Neural cell (in vitro differentiated cells): ENCODE measurements at regions not wholly inside any gene's neighbourhood (a gene's known extent, or its start where the extent isn't known, plus 50 kb on each side); places are given as distances from the start of the nearest gene placed in this dataset.

Source experiments
- H2AFZ ChIP-seq: fragments of 200-600, 300-800 bp; sonication (generic), shearing (Covaris generic); 2 replicates; pipeline ENCODE4 v1.6.0; 2014; ENCODE audit warnings: low read depth, mild to moderate bottlenecking, antibody characterized with exemption, low read length, moderate library complexity
- H3F3A ChIP-seq: fragments of 200-600 bp; shearing (Covaris generic); 2 replicates; pipeline ENCODE4 v1.6.1; 2016; ENCODE audit warnings: mild to moderate bottlenecking, moderate library complexity, mixed read lengths, antibody characterized with exemption, low read length; ENCODE audit not compliant: insufficient read depth, poor library complexity, severe bottlenecking
- H3K27ac ChIP-seq: fragments of 200-600, 300-800 bp; sonication (generic), shearing (Covaris generic); 2 replicates; pipeline ENCODE4 v1.5.1; 2014; ENCODE audit warnings: mild to moderate bottlenecking, low read length, moderate library complexity
- H3K27me3 ChIP-seq: fragments of 300-800, 200-600 bp; sonication (generic), shearing (Covaris generic); 2 replicates; pipeline ENCODE4 v1.6.0; 2014; ENCODE audit warnings: mild to moderate bottlenecking, low read depth, low read length, moderate library complexity; ENCODE audit not compliant: insufficient read depth
- H3K36me3 ChIP-seq: fragments of 300-800, 200-600 bp; sonication (generic), shearing (Covaris generic); 2 replicates; pipeline ENCODE4 v1.5.1; 2014; ENCODE audit warnings: mild to moderate bottlenecking, antibody characterized with exemption, low read length, moderate library complexity; ENCODE audit not compliant: insufficient read depth
- H3K4me2 ChIP-seq: fragments of 300-800, 200-600 bp; sonication (generic), shearing (Covaris generic); 2 replicates; pipeline ENCODE4 v1.6.0; 2014; ENCODE audit warnings: mild to moderate bottlenecking, low read length
- H3K4me3 ChIP-seq: fragments of 300-800, 200-600 bp; sonication (generic), shearing (Covaris generic); 2 replicates; pipeline ENCODE4 v1.5.1; 2014; ENCODE audit warnings: mild to moderate bottlenecking, low read length, moderate library complexity
- H3K79me2 ChIP-seq: fragments of 200-600 bp; shearing (Covaris generic); replicated peaks from 2 replicates; pipeline ENCODE4 v1.6.0; 2014; ENCODE audit warnings: mild to moderate bottlenecking, low read length, moderate library complexity; ENCODE audit not compliant: insufficient read depth
- H3K9ac ChIP-seq: fragments of 300-800, 200-600 bp; sonication (generic), shearing (Covaris generic); 2 replicates; pipeline ENCODE4 v1.6.1; 2016; ENCODE audit warnings: mild to moderate bottlenecking, low read length, mixed read lengths
- H3K9me2 ChIP-seq: fragments of 200-600 bp; shearing (Covaris generic); 2 replicates; pipeline ENCODE4 v1.6.1; 2016; ENCODE audit warnings: mild to moderate bottlenecking, low read length, mixed read lengths; ENCODE audit not compliant: insufficient read depth
- H3K9me3 ChIP-seq: fragments of 200-600, 300-800 bp; sonication (generic), shearing (Covaris generic); 2 replicates; pipeline ENCODE4 v1.6.1; 2016; ENCODE audit warnings: mild to moderate bottlenecking, mixed run types, low read length, moderate library complexity, mixed read lengths
- H4K20me1 ChIP-seq: fragments of 200-600 bp; shearing (Covaris generic); 2 replicates; pipeline ENCODE4 v1.6.1; 2016; ENCODE audit warnings: mild to moderate bottlenecking, mixed run types; ENCODE audit not compliant: insufficient read depth
- CTCF ChIP-seq: fragments of 450-650 bp; IDR thresholded peaks from 2 replicates; pipeline ENCODE4 v1.5.1; 2014; ENCODE audit warnings: antibody characterized with exemption, mild to moderate bottlenecking, moderate library complexity; ENCODE audit not compliant: poor library complexity, severe bottlenecking
- EP300 ChIP-seq: fragments of 450-650 bp; conservative IDR thresholded peaks from 2 replicates; pipeline ENCODE4 v1.6.1; 2014; ENCODE audit warnings: antibody characterized with exemption, mild to moderate bottlenecking, moderate library complexity; ENCODE audit not compliant: poor library complexity, severe bottlenecking
- EZH2 ChIP-seq: fragments of 200-600, 300-800 bp; shearing (Covaris generic), sonication (generic); IDR thresholded peaks from 2 replicates; pipeline ENCODE4 v1.6.1; 2014; ENCODE audit warnings: antibody characterized with exemption, low read length, borderline replicate concordance, mild to moderate bottlenecking; ENCODE audit not compliant: insufficient read depth, poor library complexity, severe bottlenecking
- MXI1 ChIP-seq: fragments of 450-650 bp; conservative IDR thresholded peaks from 2 replicates; pipeline ENCODE4 v1.6.1; 2014; ENCODE audit warnings: antibody characterized with exemption, mild to moderate bottlenecking; ENCODE audit not compliant: poor library complexity, severe bottlenecking
- POLR2AphosphoS5 ChIP-seq: IDR thresholded peaks from 2 replicates; pipeline ENCODE4 v1.6.1; 2012
- RAD21 ChIP-seq: fragments of 450-650 bp; conservative IDR thresholded peaks from 2 replicates; pipeline ENCODE4 v1.6.1; 2014; ENCODE audit warnings: antibody characterized with exemption, mild to moderate bottlenecking, moderate library complexity
- SMC3 ChIP-seq: fragments of 450-650 bp; conservative IDR thresholded peaks from 2 replicates; pipeline ENCODE4 v1.6.1; 2014; ENCODE audit warnings: antibody characterized with exemption, mild to moderate bottlenecking, moderate library complexity; ENCODE audit not compliant: poor library complexity
- TAF1 ChIP-seq: IDR thresholded peaks from 2 replicates; pipeline ENCODE4 v1.6.1; 2012; ENCODE audit warnings: low read depth
- TF ChIP-seq, protein P1 (sequence below): IDR thresholded peaks from 2 replicates; pipeline ENCODE4 v1.6.1; 2012; ENCODE audit warnings: borderline replicate concordance

DNA sequence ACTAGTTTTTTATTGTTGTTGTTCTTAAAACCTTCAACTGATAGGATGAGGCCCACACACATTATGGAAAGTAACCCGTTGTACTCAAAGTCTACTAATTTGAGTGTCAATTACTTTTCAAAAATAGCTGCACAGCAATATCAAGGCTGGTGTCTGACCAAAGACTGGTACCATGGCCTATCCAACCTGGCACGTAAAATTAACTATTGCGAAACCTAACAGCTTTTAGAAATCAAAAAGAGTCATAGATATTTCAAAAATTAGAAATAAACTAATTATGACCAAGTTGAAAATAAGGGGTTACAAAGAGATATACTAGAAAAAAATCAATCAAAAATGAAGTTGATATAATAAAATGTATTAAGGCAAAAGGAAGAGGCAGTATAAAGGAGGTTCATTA lies 501.5 kb upstream of the SLC8A1 start (continued):
- no peak for TF ChIP-seq CTCF

GRCh38 chr2:40955042-40955441 lies 503.2 kb upstream of the SLC8A1 start:
- Histone ChIP-seq H3K79me2 (no peaks in the 10 kb centered on the region), H3F3A (no peaks in the 10 kb centered on the region), H3K9me3 (no peaks in the 10 kb centered on the region), H3K36me3 (no peaks in the 10 kb centered on the region), H3K27me3 (no peaks in the 10 kb centered on the region), H4K20me1 (no peaks in the 10 kb centered on the region), H3K4me3 (no peak overlapping the region), H3K27ac (no peak overlapping the region), H3K9ac (no peak overlapping the region), H3K9me2 (no peaks in the 10 kb centered on the region), H2AFZ (no peak overlapping the region), H3K4me2 (no peak overlapping the region)
- TF ChIP-seq EP300 = no peak
- TF ChIP-seq MXI1 = no peak
- TF ChIP-seq, protein P1, sequence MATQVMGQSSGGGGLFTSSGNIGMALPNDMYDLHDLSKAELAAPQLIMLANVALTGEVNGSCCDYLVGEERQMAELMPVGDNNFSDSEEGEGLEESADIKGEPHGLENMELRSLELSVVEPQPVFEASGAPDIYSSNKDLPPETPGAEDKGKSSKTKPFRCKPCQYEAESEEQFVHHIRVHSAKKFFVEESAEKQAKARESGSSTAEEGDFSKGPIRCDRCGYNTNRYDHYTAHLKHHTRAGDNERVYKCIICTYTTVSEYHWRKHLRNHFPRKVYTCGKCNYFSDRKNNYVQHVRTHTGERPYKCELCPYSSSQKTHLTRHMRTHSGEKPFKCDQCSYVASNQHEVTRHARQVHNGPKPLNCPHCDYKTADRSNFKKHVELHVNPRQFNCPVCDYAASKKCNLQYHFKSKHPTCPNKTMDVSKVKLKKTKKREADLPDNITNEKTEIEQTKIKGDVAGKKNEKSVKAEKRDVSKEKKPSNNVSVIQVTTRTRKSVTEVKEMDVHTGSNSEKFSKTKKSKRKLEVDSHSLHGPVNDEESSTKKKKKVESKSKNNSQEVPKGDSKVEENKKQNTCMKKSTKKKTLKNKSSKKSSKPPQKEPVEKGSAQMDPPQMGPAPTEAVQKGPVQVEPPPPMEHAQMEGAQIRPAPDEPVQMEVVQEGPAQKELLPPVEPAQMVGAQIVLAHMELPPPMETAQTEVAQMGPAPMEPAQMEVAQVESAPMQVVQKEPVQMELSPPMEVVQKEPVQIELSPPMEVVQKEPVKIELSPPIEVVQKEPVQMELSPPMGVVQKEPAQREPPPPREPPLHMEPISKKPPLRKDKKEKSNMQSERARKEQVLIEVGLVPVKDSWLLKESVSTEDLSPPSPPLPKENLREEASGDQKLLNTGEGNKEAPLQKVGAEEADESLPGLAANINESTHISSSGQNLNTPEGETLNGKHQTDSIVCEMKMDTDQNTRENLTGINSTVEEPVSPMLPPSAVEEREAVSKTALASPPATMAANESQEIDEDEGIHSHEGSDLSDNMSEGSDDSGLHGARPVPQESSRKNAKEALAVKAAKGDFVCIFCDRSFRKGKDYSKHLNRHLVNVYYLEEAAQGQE = no peak
- TF ChIP-seq TAF1 = no peak
- TF ChIP-seq EZH2 = no peak
- no peak for TF ChIP-seq CTCF
- TF ChIP-seq POLR2AphosphoS5 = no peak
- TF ChIP-seq RAD21 = no peak
- TF ChIP-seq SMC3 = no peak

DNA sequence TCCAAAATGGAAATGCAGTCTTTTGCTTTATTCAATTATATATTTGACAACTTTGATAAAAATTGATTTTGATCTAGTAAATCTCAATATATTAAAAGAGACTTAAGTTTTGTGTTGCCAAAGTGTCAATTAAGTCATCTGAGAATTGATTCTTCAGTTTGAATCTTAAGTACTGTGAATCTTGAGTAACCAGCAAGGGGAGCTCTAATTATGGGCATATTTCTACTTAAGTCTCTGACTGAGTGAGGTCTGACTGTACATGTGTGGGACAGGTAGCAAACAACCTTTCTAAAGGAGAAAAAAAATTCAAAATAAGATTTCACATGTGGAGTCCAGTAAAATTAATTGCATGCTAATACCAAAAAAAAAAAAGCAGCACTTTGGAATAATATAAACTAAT lies 503.7 kb upstream of the SLC8A1 start:
- no peaks in the 10 kb centered on the region for H3K27me3 ChIP-seq
- H3K36me3 ChIP-seq = no peaks in the 10 kb centered on the region
- TF ChIP-seq, protein P1 = no peak
- TF ChIP-seq CTCF = no peak
- TF ChIP-seq MXI1 = no peak
- TF ChIP-seq TAF1 = no peak
- TF ChIP-seq SMC3 = no peak
- no peak for TF ChIP-seq RAD21
- TF ChIP-seq EP300 = no peak
- no peak for TF ChIP-seq EZH2
- TF ChIP-seq POLR2AphosphoS5 = no peak
- H2AFZ ChIP-seq = no peak overlapping the region
- H3K27ac ChIP-seq = no peak overlapping the region
- H3K9me2 ChIP-seq = no peaks in the 10 kb centered on the region
- H3F3A ChIP-seq = no peaks in the 10 kb centered on the region
- H3K4me3 ChIP-seq = no peak overlapping the region
- no peaks in the 10 kb centered on the region for H3K9me3 ChIP-seq
- no peaks in the 10 kb centered on the region for H4K20me1 ChIP-seq
- no peaks in the 10 kb centered on the region for H3K79me2 ChIP-seq
- H3K9ac ChIP-seq = no peak overlapping the region
- no peak overlapping the region for H3K4me2 ChIP-seq
